GM12878 (cell line): ENCODE measurements at regions not wholly inside any gene's neighbourhood (a gene's known extent, or its start where the extent isn't known, plus 50 kb on each side); places are given as distances from the start of the nearest gene placed in this dataset.

Experiments used
- ATAC-seq: fragments of 200-7000 bp; cut with Tn5 transposase; 3 replicates; pipeline ENCODE4 v1.9.1; 2020; ENCODE audit warnings: mild to moderate bottlenecking, moderate library complexity
- BruUV-seq: library from RNA; stranded (reverse); fragments of 400-500 nt; replicated peaks from 2 replicates; lab custom pipeline; 2021; lab: Mats Ljungman, UMichigan
- CTCF ChIA-PET: fragments of 300-600 bp; sonication (Branson Sonifier 250); formaldehyde crosslinking; extraction: SDS; loops from one replicate; lab custom pipeline; 2021; ENCODE audit warnings: inconsistent platforms; lab: Yijun Ruan, JAX
- POLR2A ChIA-PET: fragments of 350-600 bp; formaldehyde crosslinking; extraction: SDS; loops from one replicate; lab custom pipeline; 2021; ENCODE audit warnings: inconsistent platforms; lab: Charles Lee
- RAD21 ChIA-PET: fragments of 300-600 bp; sonication (Branson Sonifier 250); formaldehyde crosslinking; loops from one replicate; lab custom pipeline; 2023; ENCODE audit warnings: antibody characterized with exemption; ENCODE audit not compliant: unreplicated experiment; lab: Charles Lee
- SMC1A ChIA-PET: fragments of 300-600 bp; sonication (Branson Sonifier 250); formaldehyde crosslinking; loops from one replicate; lab custom pipeline; 2023; ENCODE audit not compliant: unreplicated experiment, uncharacterized antibody; lab: Charles Lee
- DNase-seq: peaks from one replicate; pipeline ENCODE4 v3.0.0-alpha.2; 2011; ENCODE audit warnings: low read depth, low spot score
- FAIRE-seq: peaks from 3 replicates; lab custom pipeline; 2011; peaks lifted over from hg19 to GRCh38; lab: Jason Lieb, UNC
- H2AFZ ChIP-seq: 2 replicates; pipeline ENCODE4 v1.6.0; 2011; ENCODE audit warnings: low read depth, low read length, control low read depth; ENCODE audit not compliant: control insufficient read depth
- H3K27ac ChIP-seq: 2 replicates; pipeline ENCODE4 v1.5.1; 2011; ENCODE audit warnings: control low read depth; ENCODE audit not compliant: control insufficient read depth, insufficient read depth
- H3K27me3 ChIP-seq, 2 experiments: replicated peaks in 1 of 2; 2 replicates each; pipeline versions ENCODE4 v1.6.0 to v1.6.1; 2011; ENCODE audit warnings: low read length in 1 of 2; ENCODE audit not compliant: control insufficient read depth in 2 of 2, insufficient read depth in 2 of 2
- H3K36me3 ChIP-seq, 2 experiments: 2 replicates each; pipeline ENCODE4 v1.5.1; 2011; ENCODE audit warnings: low read length in 1 of 2; ENCODE audit not compliant: control insufficient read depth in 2 of 2, insufficient read depth in 2 of 2
- H3K4me1 ChIP-seq: 2 replicates; pipeline ENCODE4 v1.6.1; 2011; ENCODE audit warnings: mild to moderate bottlenecking, low read length, moderate library complexity, mixed read lengths; ENCODE audit not compliant: control insufficient read depth, insufficient read depth
- H3K4me2 ChIP-seq: 2 replicates; pipeline ENCODE4 v1.6.0; 2011; ENCODE audit warnings: control low read depth; ENCODE audit not compliant: control insufficient read depth, insufficient read depth
- H3K4me3 ChIP-seq: fragments of 200-600 bp; sonication (generic); 2 replicates; pipeline ENCODE4 v1.5.1; 2016
- H3K79me2 ChIP-seq: 2 replicates; pipeline ENCODE4 v1.6.0; 2011; ENCODE audit warnings: low read length; ENCODE audit not compliant: control insufficient read depth, insufficient read depth
- H3K9ac ChIP-seq: 2 replicates; pipeline ENCODE4 v1.8.0; 2011; ENCODE audit warnings: low read length, control low read depth, mixed read lengths; ENCODE audit not compliant: control insufficient read depth, insufficient read depth
- H3K9me3 ChIP-seq: replicated peaks from 3 replicates; pipeline ENCODE4 v1.5.1; 2011; ENCODE audit warnings: mild to moderate bottlenecking, low read length; ENCODE audit not compliant: control insufficient read depth, insufficient read depth
- H4K20me1 ChIP-seq: 2 replicates; pipeline ENCODE4 v1.6.0; 2011; ENCODE audit not compliant: control insufficient read depth, insufficient read depth
- CTCF ChIP-seq, 3 experiments: IDR thresholded peaks in 2 of 3; conservative IDR thresholded peaks in 1 of 3; 2 replicates each; pipeline ENCODE4 v1.5.1; 2011; ENCODE audit warnings: low read depth in 3 of 3, low read length in 3 of 3, mild to moderate bottlenecking in 3 of 3, control low read depth in 2 of 3, moderate library complexity in 2 of 3, inconsistent platforms in 1 of 3, mixed read lengths in 1 of 3; ENCODE audit not compliant: control insufficient read depth in 2 of 3, insufficient read depth in 1 of 3; ENCODE audit errors: extremely low read depth in 1 of 3
- DPF2 ChIP-seq: fragments of 450-650 bp; IDR thresholded peaks from 2 replicates; pipeline ENCODE4 v1.6.1; 2017; ENCODE audit warnings: mild to moderate bottlenecking
- NR2C1 ChIP-seq: fragments of 450-650 bp; IDR thresholded peaks from 2 replicates; pipeline ENCODE4 v1.6.1; 2017; ENCODE audit warnings: antibody characterized with exemption, mild to moderate bottlenecking, moderate library complexity
- PRDM15 ChIP-seq: fragments of 450-650 bp; formaldehyde crosslinking; IDR thresholded peaks from 2 replicates; pipeline ENCODE4 v1.4.0; 2020; ENCODE audit warnings: mild to moderate bottlenecking, moderate library complexity
- RUNX3 ChIP-seq: IDR thresholded peaks from 2 replicates; pipeline ENCODE4 v1.6.1; 2012; ENCODE audit warnings: low read length, inconsistent platforms
- SMAD1 ChIP-seq: fragments of 450-650 bp; IDR thresholded peaks from 2 replicates; pipeline ENCODE4 v1.6.1; 2018; ENCODE audit warnings: mild to moderate bottlenecking, low read depth; ENCODE audit not compliant: partially characterized antibody
- WGBS: methylation state at CpG from one replicate; pipeline ENCODE4 v1.1.6; 2016; ENCODE audit warnings: low lambda C conversion rate; ENCODE audit not compliant: insufficient replicate concordance, insufficient coverage; ENCODE audit errors: missing lambda C conversion rate; 5-methylcytosine and 5-hydroxymethylcytosine counted together
- in situ Hi-C: fragments of 300-500 bp; cut with MboI; formaldehyde crosslinking; loops from 9 replicates; pipeline ENCODE4 v1.14.3; 2018; ENCODE audit warnings: mixed read lengths
- intact Hi-C: fragments of 100-400 bp; cut with micrococcal nuclease; formaldehyde crosslinking; loops from one replicate; pipeline ENCODE4 v1.14.2; 2022; ENCODE audit not compliant: unreplicated experiment

- Histone ChIP-seq H4K20me1 (no peaks in the 10 kb centered on the region), H3K27ac (no peak overlapping the region), H3K9me3 (no peaks in the 10 kb centered on the region), H3K4me3 (no peak overlapping the region), H3K79me2 (no peaks in the 10 kb centered on the region), H3K9ac (no peak overlapping the region), H3K36me3 (no peaks in the 10 kb centered on the region), H3K4me1 (no peaks in the 10 kb centered on the region), H3K27me3 (no peaks in the 10 kb centered on the region), H3K4me2 (no peak overlapping the region), H2AFZ (no peak overlapping the region)
- ChIA-PET POLR2A (no interaction called here), CTCF (no interaction called here), SMC1A (no interaction called here), RAD21 (interaction anchor here (1.7 kb wide), 1 partner anchor 143 kb away, joined by 4 read pairs; no protein-coding TSS in a partner anchor)
- BruUV-seq, result no TSS peak
- DNase-seq (no peak), FAIRE-seq (no peak), ATAC-seq (no peak)
- in situ Hi-C loops (no loop called here), intact Hi-C loops (no loop called here)
- 3% methylated on average over 2 of the region's 2 CpGs for whole genome bisulfite sequencing
- TF ChIP-seq CTCF (IDR thresholded peaks at IDR 0.05 in 2 of 3, conservative IDR thresholded peaks at IDR 0.05 in 1 of 3; ENCODE audit: control insufficient read depth in 2 of 3, extremely low read depth in 1 of 3, insufficient read depth in 1 of 3, low read depth in 3 of 3, low read length in 3 of 3) (no peak), DPF2 (no peak), NR2C1 (no peak), RUNX3 (no peak), SMAD1 (no peak), PRDM15 (no peak)
Measured at GRCh38 chr3:18070231-18070630, 327.8 kb upstream of the TBC1D5 start.
